ENCODE measurements at regions not wholly inside any gene's neighbourhood (a gene's known extent, or its start where the extent isn't known, plus 50 kb on each side); places are given as distances from the start of the nearest gene placed in this dataset.

GRCh38 chr1:30106125-30106524 lies 617.3 kb downstream of the MATN1 start:
- no peaks in the 10 kb centered on the region for H3K9me3 ChIP-seq
- H3K4me3 ChIP-seq, result no peak overlapping the region
- H3K27ac ChIP-seq, result no peak overlapping the region
- ATAC-seq, result no peak
- WGBS, 2 donors (ENCODE audit: low coverage in 1 of 2), result 31 to 33% methylated on average over 1 to 6 of the region's 8 CpGs
- no peaks in the 10 kb centered on the region for H3K36me3 ChIP-seq
- H3K27me3 ChIP-seq, result peaks cover 96% of the 10 kb centered on the region
- TF ChIP-seq POLR2AphosphoS5 (IDR thresholded peaks at IDR 0.05) (no peak), POLR2A (IDR thresholded peaks at IDR 0.05) (no peak), CTCF (IDR thresholded peaks at IDR 0.05) (peak in 2 of 4 experiments; percentile 36 to 53), EP300 (IDR thresholded peaks at IDR 0.05) (no peak)
- no peaks in the 10 kb centered on the region for H3K4me1 ChIP-seq

- TF ChIP-seq POLR2AphosphoS5 (IDR thresholded peaks at IDR 0.05) (no peak), POLR2A (IDR thresholded peaks at IDR 0.05) (no peak), EP300 (IDR thresholded peaks at IDR 0.05) (no peak), CTCF (IDR thresholded peaks at IDR 0.05) (no peak)
- Histone ChIP-seq H3K4me3 (no peak overlapping the region), H3K4me1 (no peaks in the 10 kb centered on the region), H3K36me3 (no peaks in the 10 kb centered on the region), H3K9me3 (no peaks in the 10 kb centered on the region), H3K27me3 (peaks cover 93% of the 10 kb centered on the region), H3K27ac (no peak overlapping the region)
- ATAC-seq, result no peak
- WGBS, 2 donors (ENCODE audit: low coverage in 1 of 2), result 53 to 73% methylated on average over 4 of the region's 4 CpGs
These were observed 618.8 kb downstream of the MATN1 start for GRCh38 chr1:30104551-30104950.

GRCh38 chr1:30103708-30104411 lies 619.5 kb downstream of the MATN1 start:
- H3K9me3 ChIP-seq, result no peaks in the 10 kb centered on the region
- no peak overlapping the region for H3K4me3 ChIP-seq
- H3K27me3 ChIP-seq, result peaks cover 93% of the 10 kb centered on the region
- no peaks in the 10 kb centered on the region for H3K36me3 ChIP-seq
- TF ChIP-seq EP300 (IDR thresholded peaks at IDR 0.05) (no peak), POLR2AphosphoS5 (IDR thresholded peaks at IDR 0.05) (no peak), POLR2A (IDR thresholded peaks at IDR 0.05) (no peak), CTCF (IDR thresholded peaks at IDR 0.05) (no peak)
- no peaks in the 10 kb centered on the region for H3K4me1 ChIP-seq
- 35% methylated on average over 10 of the region's 14 CpGs; no CpG with 5 or more reads in 1 of the 2 donors for WGBS, 2 donors (ENCODE audit: low coverage in 1 of 2)
- no peak overlapping the region for H3K27ac ChIP-seq
- no peak for ATAC-seq

GRCh38 chr1:30102605-30103004 lies 620.8 kb downstream of the MATN1 start:
- WGBS, 2 donors (ENCODE audit: low coverage in 1 of 2), result 85 to 95% methylated on average over 6 to 7 of the region's 7 CpGs
- peaks cover 85% of the 10 kb centered on the region for H3K27me3 ChIP-seq
- TF ChIP-seq EP300 (IDR thresholded peaks at IDR 0.05) (no peak), CTCF (IDR thresholded peaks at IDR 0.05) (no peak), POLR2A (IDR thresholded peaks at IDR 0.05) (no peak), POLR2AphosphoS5 (IDR thresholded peaks at IDR 0.05) (no peak)
- no peak overlapping the region for H3K4me3 ChIP-seq
- no peak overlapping the region for H3K27ac ChIP-seq
- H3K4me1 ChIP-seq, result no peaks in the 10 kb centered on the region
- H3K9me3 ChIP-seq, result no peaks in the 10 kb centered on the region
- H3K36me3 ChIP-seq, result no peaks in the 10 kb centered on the region
- no peak for ATAC-seq
